HT-29 (cell line): ENCODE measurements at regions not wholly inside any gene's neighbourhood (a gene's known extent, or its start where the extent isn't known, plus 50 kb on each side); places are given as distances from the start of the nearest gene placed in this dataset.
"Not testable (repeated sequence)": the region's sequence is repeated elsewhere in the genome, so short reads cannot be mapped to it uniquely, and the experiment has no call there.

ENCODE experiments used
- DNase-seq: peaks from one replicate; pipeline ENCODE4 v3.0.0-alpha.2; 2015; ENCODE audit warnings: low spot score

GRCh38 chr5:124551939-124552279, 194.5 kb downstream of the ZNF608 start:
- DNase-seq, result no peak

GRCh38 chr5:124550731-124551130, 195.7 kb downstream of the ZNF608 start:
- no peak for DNase-seq

- DNase-seq, result no peak
Observed at GRCh38 chr5:124549891-124550436, 196.5 kb downstream of the ZNF608 start.

GRCh38 chr5:124546643-124547042, 199.8 kb downstream of the ZNF608 start:
- peak; percentile 39 for DNase-seq

GRCh38 chr5:124544366-124545055, 201.9 kb downstream of the ZNF608 start:
- DNase-seq, result no peak

- no peak for DNase-seq
Observed at GRCh38 chr5:124538931-124539330, 207.5 kb downstream of the ZNF608 start.

- no peak for DNase-seq
Observed at GRCh38 chr5:124538191-124538590, 208.2 kb downstream of the ZNF608 start.

- DNase-seq, result no peak
Observed at GRCh38 chr5:124537522-124537921, 208.9 kb downstream of the ZNF608 start.

GRCh38 chr5:124537107-124537506, 209.3 kb downstream of the ZNF608 start:
- no peak for DNase-seq

- no peak for DNase-seq
Observed at GRCh38 chr5:124536333-124536732, 210.1 kb downstream of the ZNF608 start.

GRCh38 chr5:124530916-124531315, 215.5 kb downstream of the ZNF608 start:
- DNase-seq, result no peak

GRCh38 chr5:124528838-124529237, 217.6 kb downstream of the ZNF608 start:
- no peak for DNase-seq

- DNase-seq, result no peak
Observed at GRCh38 chr5:124527220-124527991, 219.0 kb downstream of the ZNF608 start.

GRCh38 chr5:124526079-124526478, 220.4 kb downstream of the ZNF608 start:
- DNase-seq, result not testable (repeated sequence)

- DNase-seq, result peak; percentile 23
Observed at GRCh38 chr5:124524552-124525232, 221.7 kb downstream of the ZNF608 start.

- DNase-seq, result no peak
Observed at GRCh38 chr5:124523897-124524296, 222.5 kb downstream of the ZNF608 start.

- no peak for DNase-seq
Observed at GRCh38 chr5:124522992-124523391, 223.4 kb downstream of the ZNF608 start.

- no peak for DNase-seq
Observed at GRCh38 chr5:124521461-124522230, 224.8 kb downstream of the ZNF608 start.

- no peak for DNase-seq
Observed at GRCh38 chr5:124519396-124519795, 227.0 kb downstream of the ZNF608 start.

GRCh38 chr5:124516567-124516966, 229.9 kb downstream of the ZNF608 start:
- no peak for DNase-seq

- DNase-seq, result no peak
Observed at GRCh38 chr5:124515497-124516245, 230.8 kb downstream of the ZNF608 start.
